ENCODE measurements at regions not wholly inside any gene's neighbourhood (a gene's known extent, or its start where the extent isn't known, plus 50 kb on each side); places are given as distances from the start of the nearest gene placed in this dataset.

- Mint-ChIP-seq H3K27me3 (no peaks in the 10 kb centered on the region), H3K4me3 (no peak overlapping the region), H3K27ac (no peak overlapping the region), H3K9me3 (no peaks in the 10 kb centered on the region), H3K36me3 (ENCODE audit: low read depth) (no peaks in the 10 kb centered on the region), H3K4me1 (ENCODE audit: low read depth) (no peaks in the 10 kb centered on the region)
- intact Hi-C loops (cut with micrococcal nuclease) = no loop called here
These were observed 87.6 kb upstream of the NEBL start for GRCh38 chr10:20984662-20985061.

- Mint-ChIP-seq H3K9me3 (no peaks in the 10 kb centered on the region), H3K27ac (no peak overlapping the region), H3K4me1 (ENCODE audit: low read depth) (no peaks in the 10 kb centered on the region), H3K4me3 (no peak overlapping the region), H3K27me3 (no peaks in the 10 kb centered on the region), H3K36me3 (ENCODE audit: low read depth) (no peaks in the 10 kb centered on the region)
- intact Hi-C loops (cut with micrococcal nuclease) = no loop called here
These were observed 84.4 kb upstream of the NEBL start for GRCh38 chr10:20981419-20981953.

DNA sequence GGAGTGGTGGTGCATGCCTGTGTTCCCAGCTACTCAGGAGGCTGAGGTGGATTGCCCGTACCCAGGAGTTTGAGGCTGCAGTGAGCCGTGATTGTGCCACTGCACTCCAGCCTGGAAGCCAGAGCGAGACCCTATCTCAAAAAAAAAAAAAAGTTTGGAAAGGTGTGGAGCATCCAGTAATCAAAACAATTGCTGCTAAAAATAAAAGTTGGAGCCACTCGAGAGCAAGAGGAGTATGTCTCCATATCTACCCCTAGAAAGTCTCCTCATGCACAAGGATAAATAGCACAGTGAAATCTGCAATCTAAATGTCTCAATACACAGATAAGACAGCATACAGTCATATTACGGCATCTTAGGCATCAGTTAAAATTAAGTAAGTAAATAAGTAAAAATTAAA lies 81.5 kb upstream of the NEBL start:
- Mint-ChIP-seq H3K4me1 (ENCODE audit: low read depth) (no peaks in the 10 kb centered on the region), H3K9me3 (no peaks in the 10 kb centered on the region), H3K27me3 (no peaks in the 10 kb centered on the region), H3K27ac (no peak overlapping the region), H3K36me3 (ENCODE audit: low read depth) (no peaks in the 10 kb centered on the region), H3K4me3 (no peak overlapping the region)
- intact Hi-C loops (cut with micrococcal nuclease) = no loop called here

- Mint-ChIP-seq H3K4me3 (no peak overlapping the region), H3K27me3 (no peaks in the 10 kb centered on the region), H3K36me3 (ENCODE audit: low read depth) (no peaks in the 10 kb centered on the region), H3K27ac (no peak overlapping the region), H3K4me1 (ENCODE audit: low read depth) (no peaks in the 10 kb centered on the region), H3K9me3 (no peaks in the 10 kb centered on the region)
- intact Hi-C loops (cut with micrococcal nuclease) = no loop called here
These were observed 80.2 kb upstream of the NEBL start for GRCh38 chr10:20977300-20977699.

GRCh38 chr10:20976891-20977290 lies 79.8 kb upstream of the NEBL start:
- Mint-ChIP-seq H3K27ac (no peak overlapping the region), H3K27me3 (no peaks in the 10 kb centered on the region), H3K9me3 (no peaks in the 10 kb centered on the region), H3K36me3 (ENCODE audit: low read depth) (no peaks in the 10 kb centered on the region), H3K4me3 (no peak overlapping the region), H3K4me1 (ENCODE audit: low read depth) (no peaks in the 10 kb centered on the region)
- intact Hi-C loops (cut with micrococcal nuclease) = no loop called here

- no peaks in the 10 kb centered on the region for H3K27me3 Mint-ChIP-seq
- intact Hi-C loops (cut with micrococcal nuclease) = no loop called here
- no peaks in the 10 kb centered on the region for H3K36me3 Mint-ChIP-seq (ENCODE audit: low read depth)
- H3K4me3 Mint-ChIP-seq = no peak overlapping the region
- H3K9me3 Mint-ChIP-seq = no peaks in the 10 kb centered on the region
- H3K27ac Mint-ChIP-seq = no peak overlapping the region
- no peaks in the 10 kb centered on the region for H3K4me1 Mint-ChIP-seq (ENCODE audit: low read depth)
These were observed 79.3 kb upstream of the NEBL start for GRCh38 chr10:20976390-20976789.

GRCh38 chr10:20975236-20975635 lies 78.1 kb upstream of the NEBL start:
- H3K4me1 Mint-ChIP-seq (ENCODE audit: low read depth) = no peaks in the 10 kb centered on the region
- no peaks in the 10 kb centered on the region for H3K9me3 Mint-ChIP-seq
- H3K36me3 Mint-ChIP-seq (ENCODE audit: low read depth) = no peaks in the 10 kb centered on the region
- no peaks in the 10 kb centered on the region for H3K27me3 Mint-ChIP-seq
- no peak overlapping the region for H3K27ac Mint-ChIP-seq
- intact Hi-C loops (cut with micrococcal nuclease) = no loop called here
- H3K4me3 Mint-ChIP-seq = no peak overlapping the region

GRCh38 chr10:20972925-20973324 lies 75.8 kb upstream of the NEBL start:
- intact Hi-C loops (cut with micrococcal nuclease) = no loop called here
- H3K27me3 Mint-ChIP-seq = no peaks in the 10 kb centered on the region
- H3K9me3 Mint-ChIP-seq = no peaks in the 10 kb centered on the region
- no peaks in the 10 kb centered on the region for H3K4me1 Mint-ChIP-seq (ENCODE audit: low read depth)
- H3K27ac Mint-ChIP-seq = no peak overlapping the region
- H3K4me3 Mint-ChIP-seq = no peak overlapping the region
- H3K36me3 Mint-ChIP-seq (ENCODE audit: low read depth) = no peaks in the 10 kb centered on the region

DNA sequence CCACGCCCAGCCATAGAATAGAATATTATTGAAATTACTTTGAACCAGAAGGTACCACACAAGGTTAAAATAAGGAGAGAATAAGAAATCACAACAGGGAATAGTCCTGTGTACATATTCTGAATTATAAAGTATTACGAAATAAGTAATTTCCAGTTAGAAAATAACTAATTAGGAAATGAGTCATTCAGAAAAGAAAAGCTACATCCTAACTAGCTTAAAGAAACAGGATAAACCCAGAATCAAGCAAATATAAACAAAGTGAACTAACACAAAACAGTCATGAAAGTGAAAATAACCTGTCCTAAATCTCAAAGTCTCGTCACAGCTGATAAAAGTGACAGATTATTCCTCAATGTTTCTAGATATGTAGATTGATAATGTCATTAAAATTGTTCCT lies 74.8 kb upstream of the NEBL start:
- H3K27me3 Mint-ChIP-seq = no peaks in the 10 kb centered on the region
- H3K27ac Mint-ChIP-seq = no peak overlapping the region
- no peak overlapping the region for H3K4me3 Mint-ChIP-seq
- H3K4me1 Mint-ChIP-seq (ENCODE audit: low read depth) = no peaks in the 10 kb centered on the region
- no peaks in the 10 kb centered on the region for H3K9me3 Mint-ChIP-seq
- H3K36me3 Mint-ChIP-seq (ENCODE audit: low read depth) = no peaks in the 10 kb centered on the region
- intact Hi-C loops (cut with micrococcal nuclease) = no loop called here

DNA sequence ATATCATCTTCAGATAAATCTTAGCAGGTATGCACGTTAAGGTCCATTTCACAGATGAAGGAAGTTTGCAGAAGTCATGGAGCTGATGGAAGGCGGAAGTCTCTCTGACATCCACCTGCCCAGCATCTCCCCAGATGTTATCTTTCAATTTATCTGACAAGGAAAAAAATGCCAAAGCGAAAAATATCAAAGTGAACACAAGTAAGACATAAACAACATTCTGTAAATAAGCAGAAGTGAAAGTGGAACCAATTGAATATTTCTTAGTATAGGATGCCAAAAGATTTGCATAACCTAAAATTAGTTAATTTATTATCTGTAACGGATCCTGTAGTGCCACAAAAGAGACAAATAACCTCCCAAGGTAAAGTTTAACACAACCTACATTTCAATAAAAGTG lies 73.6 kb upstream of the NEBL start:
- H3K4me3 Mint-ChIP-seq = no peak overlapping the region
- H3K36me3 Mint-ChIP-seq (ENCODE audit: low read depth) = no peaks in the 10 kb centered on the region
- H3K9me3 Mint-ChIP-seq = peaks cover under 1% of the 10 kb centered on the region
- no peaks in the 10 kb centered on the region for H3K27me3 Mint-ChIP-seq
- intact Hi-C loops (cut with micrococcal nuclease) = no loop called here
- H3K4me1 Mint-ChIP-seq (ENCODE audit: low read depth) = no peaks in the 10 kb centered on the region
- no peak overlapping the region for H3K27ac Mint-ChIP-seq

GRCh38 chr10:20970044-20970443 lies 72.9 kb upstream of the NEBL start:
- H3K36me3 Mint-ChIP-seq (ENCODE audit: low read depth) = no peaks in the 10 kb centered on the region
- H3K27ac Mint-ChIP-seq = no peak overlapping the region
- intact Hi-C loops (cut with micrococcal nuclease) = no loop called here

GRCh38 chr10:20966426-20966825 lies 69.3 kb upstream of the NEBL start:
- intact Hi-C loops (cut with micrococcal nuclease) = no loop called here
- Mint-ChIP-seq H3K9me3 (peaks cover 10% of the 10 kb centered on the region), H3K4me1 (ENCODE audit: low read depth) (no peaks in the 10 kb centered on the region), H3K4me3 (no peak overlapping the region), H3K27me3 (no peaks in the 10 kb centered on the region), H3K27ac (no peak overlapping the region), H3K36me3 (ENCODE audit: low read depth) (no peaks in the 10 kb centered on the region)

More at GRCh38 chr10:20970044-20970443, 72.9 kb upstream of the NEBL start:
- no peaks in the 10 kb centered on the region for H3K4me1 Mint-ChIP-seq (ENCODE audit: low read depth)
- H3K4me3 Mint-ChIP-seq = no peak overlapping the region
- no peaks in the 10 kb centered on the region for H3K27me3 Mint-ChIP-seq
- H3K9me3 Mint-ChIP-seq = peaks cover 7% of the 10 kb centered on the region

GRCh38 chr10:20963721-20964595 lies 66.8 kb upstream of the NEBL start:
- intact Hi-C loops (cut with micrococcal nuclease) = no loop called here
- H3K9me3 Mint-ChIP-seq = peaks cover 10% of the 10 kb centered on the region
- H3K27me3 Mint-ChIP-seq = no peaks in the 10 kb centered on the region
- H3K4me3 Mint-ChIP-seq = no peak overlapping the region
- no peak overlapping the region for H3K27ac Mint-ChIP-seq
- H3K4me1 Mint-ChIP-seq (ENCODE audit: low read depth) = no peaks in the 10 kb centered on the region
- H3K36me3 Mint-ChIP-seq (ENCODE audit: low read depth) = no peaks in the 10 kb centered on the region

GRCh38 chr10:20963056-20963455 lies 65.9 kb upstream of the NEBL start:
- no peak overlapping the region for H3K27ac Mint-ChIP-seq
- H3K4me3 Mint-ChIP-seq = no peak overlapping the region

DNA sequence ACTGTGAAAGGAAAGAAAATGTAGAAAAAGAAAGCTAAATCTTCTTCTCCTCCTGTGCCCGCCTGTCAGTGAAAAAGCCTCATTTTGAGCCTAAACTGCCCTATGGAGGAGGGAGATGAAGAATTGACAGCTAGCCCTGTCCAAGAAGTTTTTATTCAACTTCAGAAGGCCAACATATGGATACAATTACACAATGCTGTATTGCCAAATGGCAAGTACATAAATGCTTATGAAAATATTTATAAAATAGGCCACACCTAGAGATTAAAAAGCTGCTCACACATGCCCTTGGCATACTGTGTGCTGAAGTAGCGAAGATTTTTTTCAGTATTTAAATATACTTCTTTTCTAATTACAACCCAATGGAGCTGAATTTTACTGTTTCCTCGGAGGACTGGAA lies 65.1 kb upstream of the NEBL start:
- H3K27me3 Mint-ChIP-seq = no peaks in the 10 kb centered on the region

More at GRCh38 chr10:20963056-20963455, 65.9 kb upstream of the NEBL start:
- intact Hi-C loops (cut with micrococcal nuclease) = no loop called here
- Mint-ChIP-seq H3K4me1 (ENCODE audit: low read depth) (no peaks in the 10 kb centered on the region), H3K36me3 (ENCODE audit: low read depth) (no peaks in the 10 kb centered on the region), H3K9me3 (peaks cover 10% of the 10 kb centered on the region), H3K27me3 (no peaks in the 10 kb centered on the region)

More for the DNA sequence above, 65.1 kb upstream of the NEBL start:
- no peaks in the 10 kb centered on the region for H3K4me1 Mint-ChIP-seq (ENCODE audit: low read depth)
- H3K9me3 Mint-ChIP-seq = peaks cover 10% of the 10 kb centered on the region
- no peak overlapping the region for H3K27ac Mint-ChIP-seq
- intact Hi-C loops (cut with micrococcal nuclease) = no loop called here
- H3K4me3 Mint-ChIP-seq = no peak overlapping the region
- no peaks in the 10 kb centered on the region for H3K36me3 Mint-ChIP-seq (ENCODE audit: low read depth)

All from dendritic cell treated with granulocyte-macrophage colony-stimulating factor and Interleukin-4, amounts not matched to agents 40 ng/mL and 50 ng/mL, for 4 days (primary cell).